Panc1 (cell line): ENCODE measurements at regions not wholly inside any gene's neighbourhood (a gene's known extent, or its start where the extent isn't known, plus 50 kb on each side); places are given as distances from the start of the nearest gene placed in this dataset.

Experiments used
- CTCF ChIP-seq: fragments of 450-650 bp; IDR thresholded peaks from 2 replicates; pipeline ENCODE4 v1.5.1; 2017; ENCODE audit warnings: mild to moderate bottlenecking
- POLR2AphosphoS5 ChIP-seq: IDR thresholded peaks from 2 replicates; pipeline ENCODE4 v1.6.1; 2012; ENCODE audit warnings: mild to moderate bottlenecking, low read depth, low read length, moderate library complexity
- REST ChIP-seq, 2 experiments: IDR thresholded peaks; 2 replicates each; pipeline ENCODE4 v1.6.1; 2011 to 2012; ENCODE audit warnings: low read depth in 2 of 2, control low read depth in 1 of 2, low read length in 1 of 2, mild to moderate bottlenecking in 1 of 2, moderate library complexity in 1 of 2; ENCODE audit not compliant: insufficient read depth in 1 of 2
- SIN3A ChIP-seq: IDR thresholded peaks from 2 replicates; pipeline ENCODE4 v1.6.1; 2012; ENCODE audit warnings: low read depth, mild to moderate bottlenecking, low read length, moderate library complexity, borderline replicate concordance; ENCODE audit not compliant: insufficient read depth

GRCh38 chr5:61619289-61619688, 287.2 kb downstream of the ZSWIM6 start:
- TF ChIP-seq POLR2AphosphoS5 (no peak), SIN3A (no peak), CTCF (no peak), REST (IDR thresholded peaks at IDR 0.05; ENCODE audit: insufficient read depth in 1 of 2, low read depth in 2 of 2, low read length in 1 of 2) (no peak)
